ENCODE measurements at regions not wholly inside any gene's neighbourhood (a gene's known extent, or its start where the extent isn't known, plus 50 kb on each side); places are given as distances from the start of the nearest gene placed in this dataset.

GRCh38 chr1:81512252-81513003 lies 288.3 kb upstream of the ADGRL2 start:
- TF ChIP-seq MAX (IDR thresholded peaks at IDR 0.05) = no peak
- TF ChIP-seq CREB1 (IDR thresholded peaks at IDR 0.05; ENCODE audit: low read depth) = no peak
- TF ChIP-seq RAD21 (IDR thresholded peaks at IDR 0.05; ENCODE audit: low read depth) = no peak
- no peak for TF ChIP-seq CEBPB (IDR thresholded peaks at IDR 0.05)
- no peak for TF ChIP-seq EP300 (IDR thresholded peaks at IDR 0.05; ENCODE audit: borderline replicate concordance)
- TF ChIP-seq YY1 (IDR thresholded peaks at IDR 0.05; ENCODE audit: low read depth) = no peak
- no peak for TF ChIP-seq ZBTB7A (IDR thresholded peaks at IDR 0.05; ENCODE audit: low read depth)
- TF ChIP-seq EGR1 (IDR thresholded peaks at IDR 0.05) = no peak
- TF ChIP-seq REST (IDR thresholded peaks at IDR 0.05; ENCODE audit: low read depth) = no peak
- no peak for TF ChIP-seq TCF12 (IDR thresholded peaks at IDR 0.05; ENCODE audit: low read depth)
- TF ChIP-seq TAF1 (IDR thresholded peaks at IDR 0.05; ENCODE audit: low read depth) = no peak
- TF ChIP-seq USF1 (IDR thresholded peaks at IDR 0.05) = no peak
- TF ChIP-seq FOXM1 (IDR thresholded peaks at IDR 0.05; ENCODE audit: borderline replicate concordance, low read depth) = no peak
